Upper lobe of right lung (tissue), 1 donor: ENCODE measurements at regions not wholly inside any gene's neighbourhood (a gene's known extent, or its start where the extent isn't known, plus 50 kb on each side); places are given as distances from the start of the nearest gene placed in this dataset.

ENCODE experiments used
- ATAC-seq: fragments of 200-7000 bp; cut with Tn5 transposase; one replicate; pipeline ENCODE4 v1.9.1; 2020; ENCODE audit warnings: mild to moderate bottlenecking, moderate library complexity
- DNase-seq: peaks from one replicate; pipeline ENCODE4 v3.0.0-alpha.2; 2020
- H3K27ac ChIP-seq: fragments of 200-600 bp; one replicate; pipeline ENCODE4 v1.8.0; 2022
- H3K27me3 ChIP-seq: fragments of 200-600 bp; one replicate; pipeline ENCODE4 v1.8.0; 2022; ENCODE audit warnings: mild to moderate bottlenecking
- H3K36me3 ChIP-seq: fragments of 200-600 bp; one replicate; pipeline ENCODE4 v1.8.0; 2022
- H3K4me1 ChIP-seq: fragments of 200-600 bp; one replicate; pipeline ENCODE4 v1.8.0; 2022
- H3K4me3 ChIP-seq: fragments of 200-600 bp; one replicate; pipeline ENCODE4 v1.8.0; 2022; ENCODE audit warnings: mild to moderate bottlenecking
- H3K9me3 ChIP-seq: fragments of 200-600 bp; one replicate; pipeline ENCODE4 v1.8.0; 2022
- CTCF ChIP-seq: fragments of 200-600 bp; IDR thresholded peaks from one replicate; pipeline ENCODE4 v1.8.0; 2022; ENCODE audit warnings: antibody characterized with exemption
- intact Hi-C: fragments of 100-400 bp; cut with DNase I; formaldehyde crosslinking; loops from one replicate; pipeline ENCODE4 v1.11.0; 2022
- donor health status: DM: no; HTN: yes; CAD: no; lungs with severe emphysema.

DNA sequence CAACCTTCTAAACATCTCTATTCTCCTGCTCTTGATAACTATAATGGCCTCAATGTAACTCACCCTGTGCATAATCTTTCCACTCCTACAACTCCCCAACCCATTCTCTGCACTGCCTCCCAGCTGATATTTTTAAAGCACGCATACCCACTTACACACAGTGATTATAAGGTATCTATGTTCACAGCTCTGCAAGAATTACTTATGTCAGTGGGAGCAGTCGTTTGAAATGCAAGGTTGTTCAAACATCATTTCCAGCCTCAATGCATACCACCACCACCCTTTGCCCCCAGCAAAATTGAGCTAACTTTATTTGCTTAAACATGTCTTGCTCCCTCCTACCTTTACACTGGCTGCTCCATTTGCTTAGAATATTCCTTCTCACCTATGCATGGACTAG lies 506.0 kb downstream of the RFPL4B start:
- ATAC-seq = no peak
- intact Hi-C loops = no loop called here
- Histone ChIP-seq H3K36me3 (no peaks in the 10 kb centered on the region), H3K27me3 (no peaks in the 10 kb centered on the region), H3K27ac (no peak overlapping the region), H3K4me3 (no peak overlapping the region), H3K9me3 (no peaks in the 10 kb centered on the region), H3K4me1 (no peaks in the 10 kb centered on the region)
- no peak for TF ChIP-seq CTCF
- DNase-seq = no peak

DNA sequence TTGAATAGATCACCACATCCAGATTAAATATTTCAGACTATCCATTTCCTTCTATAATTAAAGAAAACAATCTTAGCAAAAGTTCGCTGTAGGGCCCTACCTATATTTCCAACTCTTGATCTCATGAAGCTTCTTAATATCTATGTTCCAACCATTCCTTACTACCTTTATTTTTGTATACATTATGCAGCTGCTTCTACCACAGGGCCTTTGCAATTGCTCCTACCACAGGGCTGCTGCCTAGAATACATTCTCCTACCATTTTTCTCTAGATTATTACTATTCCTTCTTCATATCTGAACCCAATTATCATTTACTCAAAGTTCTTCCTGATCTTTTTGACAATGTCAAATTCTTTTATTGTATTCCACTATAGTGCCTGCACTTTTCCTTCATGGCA lies 516.6 kb downstream of the RFPL4B start:
- Histone ChIP-seq H3K27me3 (no peaks in the 10 kb centered on the region), H3K4me3 (no peak overlapping the region), H3K36me3 (no peaks in the 10 kb centered on the region), H3K4me1 (no peaks in the 10 kb centered on the region), H3K27ac (no peak overlapping the region), H3K9me3 (no peaks in the 10 kb centered on the region)
- intact Hi-C loops = no loop called here
- TF ChIP-seq CTCF = no peak
- ATAC-seq = no peak
- DNase-seq = no peak

GRCh38 chr6:112865131-112865530 lies 518.0 kb downstream of the RFPL4B start:
- Histone ChIP-seq H3K27ac (no peak overlapping the region), H3K4me3 (no peak overlapping the region), H3K27me3 (no peaks in the 10 kb centered on the region), H3K9me3 (no peaks in the 10 kb centered on the region), H3K36me3 (no peaks in the 10 kb centered on the region), H3K4me1 (no peaks in the 10 kb centered on the region)
- DNase-seq (no peak), ATAC-seq (no peak)
- TF ChIP-seq CTCF = no peak
- intact Hi-C loops = no loop called here

GRCh38 chr6:112874881-112875280 lies 527.8 kb downstream of the RFPL4B start:
- TF ChIP-seq CTCF = no peak
- H3K27ac ChIP-seq = no peak overlapping the region
- H3K9me3 ChIP-seq = no peaks in the 10 kb centered on the region
- H3K27me3 ChIP-seq = no peaks in the 10 kb centered on the region
- no peak for DNase-seq
- no peak overlapping the region for H3K4me3 ChIP-seq
- H3K4me1 ChIP-seq = no peaks in the 10 kb centered on the region
- no peak for ATAC-seq
- no peaks in the 10 kb centered on the region for H3K36me3 ChIP-seq
- intact Hi-C loops = no loop called here

GRCh38 chr6:112877134-112878100 lies 530.3 kb downstream of the RFPL4B start:
- Histone ChIP-seq H3K9me3 (no peaks in the 10 kb centered on the region), H3K4me3 (no peak overlapping the region), H3K36me3 (no peaks in the 10 kb centered on the region), H3K27ac (no peak overlapping the region), H3K4me1 (no peaks in the 10 kb centered on the region), H3K27me3 (no peaks in the 10 kb centered on the region)
- DNase-seq (no peak), ATAC-seq (peak; percentile 57)
- intact Hi-C loops = no loop called here
- no peak for TF ChIP-seq CTCF
